Endodermal cell (in vitro differentiated cells): ENCODE measurements at regions not wholly inside any gene's neighbourhood (a gene's known extent, or its start where the extent isn't known, plus 50 kb on each side); places are given as distances from the start of the nearest gene placed in this dataset.

Experiments
- DNase-seq: peaks from one replicate; pipeline ENCODE4 v3.0.0-alpha.2; 2017
- H3K27ac ChIP-seq: 2 replicates; pipeline ENCODE4 v1.5.1; 2013; ENCODE audit warnings: mild to moderate bottlenecking, low read depth, low read length, moderate library complexity
- H3K27me3 ChIP-seq: 2 replicates; pipeline ENCODE4 v1.6.1; 2013; ENCODE audit warnings: mild to moderate bottlenecking, low read length, moderate library complexity; ENCODE audit not compliant: insufficient read depth, control insufficient read depth, poor library complexity, severe bottlenecking
- H3K36me3 ChIP-seq: 2 replicates; pipeline ENCODE4 v1.7.0; 2013; ENCODE audit warnings: mild to moderate bottlenecking, low read length, moderate library complexity; ENCODE audit not compliant: control insufficient read depth, insufficient read depth
- H3K4me1 ChIP-seq: one replicate; pipeline ENCODE4 v1.7.0; 2013; ENCODE audit warnings: low read length; ENCODE audit not compliant: control insufficient read depth, insufficient read depth
- H3K4me3 ChIP-seq: 2 replicates; pipeline ENCODE4 v1.5.1; 2013; ENCODE audit warnings: mild to moderate bottlenecking, low read length, moderate library complexity
- H3K9ac ChIP-seq: 2 replicates; pipeline ENCODE4 v1.6.1; 2013; ENCODE audit warnings: mild to moderate bottlenecking, low read length, moderate library complexity; ENCODE audit not compliant: poor library complexity, severe bottlenecking; ENCODE audit errors: extremely low read depth
- H3K9me3 ChIP-seq: 2 replicates; pipeline ENCODE4 v1.6.1; 2013; ENCODE audit warnings: mild to moderate bottlenecking, low read length, moderate library complexity; ENCODE audit not compliant: control insufficient read depth
- H3K27ac Mint-ChIP-seq: 2 replicates; pipeline ENCODE4 v1.8.0; 2020; ENCODE audit warnings: mixed read lengths
- H3K27me3 Mint-ChIP-seq: 2 replicates; pipeline ENCODE4 v1.8.0; 2021; ENCODE audit warnings: mild to moderate bottlenecking, mixed read lengths; ENCODE audit not compliant: insufficient read depth
- H3K36me3 Mint-ChIP-seq: 2 replicates; pipeline ENCODE4 v1.8.0; 2020; ENCODE audit warnings: low read depth, mixed read lengths
- H3K4me1 Mint-ChIP-seq: 2 replicates; pipeline ENCODE4 v1.8.0; 2020; ENCODE audit warnings: mixed read lengths
- H3K4me3 Mint-ChIP-seq: 2 replicates; pipeline ENCODE4 v1.8.0; 2020; ENCODE audit warnings: mild to moderate bottlenecking, moderate library complexity, mixed read lengths
- H3K9me3 Mint-ChIP-seq: 2 replicates; pipeline ENCODE4 v1.8.0; 2020; ENCODE audit warnings: mild to moderate bottlenecking, mixed read lengths
- CTCF ChIP-seq: fragments of 200-600 bp; sonication (generic); conservative IDR thresholded peaks from 2 replicates; pipeline ENCODE4 v1.5.0; 2021; ENCODE audit warnings: antibody characterized with exemption, mild to moderate bottlenecking
- WGBS, 2 experiments: methylation state at CpG; one replicate each; pipeline versions ENCODE4 v1.1.5 to v1.1.7; 2013; ENCODE audit warnings: missing lambda C conversion rate in 2 of 2, mixed read lengths in 1 of 2; ENCODE audit not compliant: insufficient coverage in 1 of 2, insufficient read length in 1 of 2; 5-methylcytosine and 5-hydroxymethylcytosine counted together

- Mint-ChIP-seq H3K4me3 (no peak overlapping the region), H3K27ac (no peak overlapping the region), H3K36me3 (peaks cover 8% of the 10 kb centered on the region), H3K9me3 (peaks cover 7% of the 10 kb centered on the region), H3K4me1 (peaks cover 3% of the 10 kb centered on the region), H3K27me3 (no peaks in the 10 kb centered on the region)
- no peak overlapping the region for H3K27ac ChIP-seq
- no peak overlapping the region for H3K4me3 ChIP-seq
- DNase-seq: no peak
- peaks cover 4% of the 10 kb centered on the region for H3K9me3 ChIP-seq
- no peaks in the 10 kb centered on the region for H3K27me3 ChIP-seq
- no peaks in the 10 kb centered on the region for H3K4me1 ChIP-seq
- no peaks in the 10 kb centered on the region for H3K36me3 ChIP-seq
- H3K9ac ChIP-seq: no peak overlapping the region
- WGBS, 2 experiments: 85 to 94% methylated on average over 2 to 3 of the region's 3 CpGs
- TF ChIP-seq CTCF: no peak
Measured at GRCh38 chr2:215521031-215521430, 85.2 kb upstream of the FN1 start.

GRCh38 chr2:215517391-215517790 lies 81.5 kb upstream of the FN1 start:
- Histone ChIP-seq H3K4me1 (no peaks in the 10 kb centered on the region), H3K27me3 (no peaks in the 10 kb centered on the region), H3K9ac (no peak overlapping the region), H3K27ac (no peak overlapping the region), H3K36me3 (no peaks in the 10 kb centered on the region), H3K9me3 (no peaks in the 10 kb centered on the region), H3K4me3 (no peak overlapping the region)
- no peaks in the 10 kb centered on the region for H3K36me3 Mint-ChIP-seq
- no peak for DNase-seq
- H3K4me1 Mint-ChIP-seq: no peaks in the 10 kb centered on the region
- TF ChIP-seq CTCF: no peak
- no peaks in the 10 kb centered on the region for H3K9me3 Mint-ChIP-seq
- H3K27ac Mint-ChIP-seq: no peak overlapping the region
- no peak overlapping the region for H3K4me3 Mint-ChIP-seq
- 80% methylated on average over 2 of the region's 2 CpGs; no CpG with 5 or more reads in 1 of the 2 experiments for WGBS, 2 experiments
- no peaks in the 10 kb centered on the region for H3K27me3 Mint-ChIP-seq

- TF ChIP-seq CTCF: no peak
- no peaks in the 10 kb centered on the region for H3K9me3 Mint-ChIP-seq
- no peak overlapping the region for H3K4me3 ChIP-seq
- H3K36me3 ChIP-seq: no peaks in the 10 kb centered on the region
- DNase-seq: no peak
- H3K9ac ChIP-seq: no peak overlapping the region
- H3K27me3 ChIP-seq: no peaks in the 10 kb centered on the region
- no peak overlapping the region for H3K27ac Mint-ChIP-seq
- H3K36me3 Mint-ChIP-seq: no peaks in the 10 kb centered on the region
- no peaks in the 10 kb centered on the region for H3K4me1 Mint-ChIP-seq
- H3K9me3 ChIP-seq: no peaks in the 10 kb centered on the region
- 94 to 95% methylated on average over 8 to 16 of the region's 16 CpGs for WGBS, 2 experiments
- no peaks in the 10 kb centered on the region for H3K4me1 ChIP-seq
- H3K27me3 Mint-ChIP-seq: no peaks in the 10 kb centered on the region
- H3K27ac ChIP-seq: no peak overlapping the region
- no peak overlapping the region for H3K4me3 Mint-ChIP-seq
Measured at GRCh38 chr2:215514516-215514915, 78.6 kb upstream of the FN1 start.
